GM19035 (cell line): ENCODE measurements at regions not wholly inside any gene's neighbourhood (a gene's known extent, or its start where the extent isn't known, plus 50 kb on each side); places are given as distances from the start of the nearest gene placed in this dataset.

ENCODE experiments used
- ATAC-seq: cut with Tn5 transposase; IDR thresholded peaks from one replicate; pipeline ENCODE4 v1.9.1; 2021; ENCODE audit not compliant: unreplicated experiment

GRCh38 chr11:19345848-19346681, 105.3 kb upstream of the E2F8 start:
- ATAC-seq = peak; percentile 41

- peak; percentile 34 for ATAC-seq
Observed at GRCh38 chr11:19345519-19345847, 104.7 kb upstream of the E2F8 start.

- ATAC-seq = peak; percentile 57
Observed at GRCh38 chr11:19344661-19345518, 104.1 kb upstream of the E2F8 start.

GRCh38 chr11:19342036-19342435, 101.3 kb upstream of the E2F8 start:
- ATAC-seq = no peak

DNA sequence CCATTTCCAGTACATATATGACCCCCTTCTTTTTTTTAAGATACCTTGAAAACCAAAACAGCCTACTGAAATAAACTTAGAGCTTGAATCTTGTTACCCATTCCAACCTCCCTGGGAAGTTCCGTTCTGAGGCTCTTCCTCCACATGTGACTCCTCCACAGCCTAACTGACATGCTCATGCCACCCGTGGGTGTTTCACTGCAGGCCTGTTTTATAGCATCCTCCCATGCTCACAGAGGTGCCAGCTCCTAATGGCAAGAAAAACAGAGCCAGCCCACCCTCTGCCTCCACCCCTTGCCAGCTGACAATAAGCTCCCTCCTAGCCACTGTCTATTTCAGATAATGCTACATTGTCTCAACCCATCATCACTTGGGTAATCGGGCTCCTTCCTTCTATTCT, 97.6 kb upstream of the E2F8 start:
- no peak for ATAC-seq

DNA sequence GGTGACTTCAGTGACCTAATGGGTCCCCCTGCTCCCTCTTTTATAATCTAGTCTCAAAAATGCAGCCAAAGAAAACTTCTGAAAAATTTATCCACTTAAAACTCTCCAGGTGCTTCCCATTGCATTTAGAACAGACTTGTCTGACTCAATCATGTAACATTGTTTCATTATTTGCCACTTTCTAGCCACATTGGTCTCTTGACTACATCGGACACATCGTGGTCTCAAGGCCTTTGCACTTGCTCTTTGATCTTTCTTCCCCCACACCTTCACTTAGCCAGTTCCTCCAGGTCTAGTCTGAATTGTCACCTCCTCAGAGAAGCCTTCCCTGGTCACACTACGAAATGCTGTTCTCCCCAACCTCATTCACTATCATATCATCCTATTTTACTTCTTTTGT, 97.0 kb upstream of the E2F8 start:
- ATAC-seq = no peak

DNA sequence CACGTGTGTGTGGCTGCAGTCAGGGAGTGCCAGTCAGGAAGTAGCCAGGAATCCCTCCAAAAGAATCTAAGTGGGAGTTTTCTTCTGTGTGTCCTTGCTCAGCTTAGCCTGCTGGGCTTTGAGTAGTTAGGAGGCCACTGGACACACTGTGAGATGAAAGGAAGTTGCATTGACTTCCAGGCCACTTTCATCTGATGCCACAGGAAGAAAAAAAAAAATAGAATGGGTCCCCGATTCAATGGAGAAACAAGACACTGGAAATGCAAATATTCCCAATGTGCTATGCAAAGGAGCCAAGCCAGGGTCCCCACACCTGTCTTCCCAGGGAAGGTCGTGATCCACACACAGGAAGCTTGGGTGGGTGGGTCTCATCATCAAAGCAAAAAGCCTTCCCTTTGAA, 95.6 kb upstream of the E2F8 start:
- ATAC-seq = no peak

DNA sequence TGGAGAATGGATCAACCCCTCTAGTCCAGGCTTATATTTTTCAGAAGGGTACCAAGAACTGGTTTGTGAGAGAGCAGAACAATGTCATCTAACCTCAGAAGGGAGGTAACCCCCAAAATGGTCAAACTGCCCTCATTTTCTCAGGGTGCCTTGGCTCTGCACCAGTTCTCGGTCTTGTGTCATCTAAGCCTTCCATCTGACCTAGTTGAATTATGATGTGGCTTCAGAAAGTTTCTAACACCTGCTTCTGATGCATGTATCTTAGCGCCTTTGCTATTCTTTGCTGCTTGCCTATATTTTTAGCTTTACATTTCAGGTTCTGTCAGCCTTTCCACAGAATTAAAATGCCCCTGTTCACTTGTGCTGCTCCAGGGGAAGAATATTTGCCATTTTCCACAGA, 91.7 kb upstream of the E2F8 start:
- ATAC-seq = peak; percentile 80

GRCh38 chr11:19330416-19330815, 89.7 kb upstream of the E2F8 start:
- no peak for ATAC-seq

- no peak for ATAC-seq
Observed at GRCh38 chr11:19329970-19330369, 89.2 kb upstream of the E2F8 start.

GRCh38 chr11:19328586-19329311, 88.0 kb upstream of the E2F8 start:
- ATAC-seq = no peak

DNA sequence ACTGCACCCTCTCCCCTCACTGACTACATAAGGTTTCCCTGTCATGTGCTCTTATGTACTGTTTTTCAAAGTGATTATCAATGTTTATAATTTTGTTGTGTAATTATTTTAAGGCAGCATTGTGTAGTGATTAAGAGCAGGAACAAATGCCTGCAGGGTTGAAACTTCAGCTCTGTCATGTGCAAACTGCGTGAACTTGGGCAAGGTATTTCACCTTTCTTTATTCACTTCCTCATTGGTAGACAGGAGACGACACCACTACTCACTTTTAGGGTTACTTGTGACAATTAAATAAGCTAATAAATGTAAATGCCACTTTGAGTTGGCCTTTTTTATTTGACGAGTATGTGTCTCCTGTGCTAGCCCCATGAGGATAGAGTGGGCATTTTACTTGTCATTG, 86.5 kb upstream of the E2F8 start:
- ATAC-seq = no peak

GRCh38 chr11:19326499-19326898, 85.8 kb upstream of the E2F8 start:
- no peak for ATAC-seq

GRCh38 chr11:19323502-19323901, 82.8 kb upstream of the E2F8 start:
- no peak for ATAC-seq

GRCh38 chr11:19321351-19321750, 80.6 kb upstream of the E2F8 start:
- no peak for ATAC-seq

- ATAC-seq = no peak
Observed at GRCh38 chr11:19320827-19321226, 80.1 kb upstream of the E2F8 start.

DNA sequence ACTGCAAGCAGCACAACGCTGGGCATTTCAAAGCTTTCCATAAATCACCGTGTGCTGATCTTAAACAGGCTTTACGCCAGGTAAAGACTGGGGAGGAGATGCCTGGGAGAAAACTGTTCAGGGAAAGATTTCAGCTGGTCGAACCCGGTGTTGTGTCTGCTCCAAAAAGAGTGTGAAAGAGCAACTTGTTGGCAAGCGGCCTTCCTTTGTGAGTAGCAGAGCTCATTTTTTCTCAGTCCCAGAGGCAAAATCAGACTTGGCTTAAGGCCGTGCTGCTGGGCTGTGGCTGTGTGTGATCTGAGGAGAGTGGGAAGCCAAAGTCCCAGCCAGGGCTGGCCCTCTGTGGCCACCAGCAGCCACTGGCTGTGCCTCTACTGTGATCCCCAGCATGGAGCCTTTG, 75.7 kb upstream of the E2F8 start:
- no peak for ATAC-seq

- no peak for ATAC-seq
Observed at GRCh38 chr11:19315511-19315910, 74.8 kb upstream of the E2F8 start.

DNA sequence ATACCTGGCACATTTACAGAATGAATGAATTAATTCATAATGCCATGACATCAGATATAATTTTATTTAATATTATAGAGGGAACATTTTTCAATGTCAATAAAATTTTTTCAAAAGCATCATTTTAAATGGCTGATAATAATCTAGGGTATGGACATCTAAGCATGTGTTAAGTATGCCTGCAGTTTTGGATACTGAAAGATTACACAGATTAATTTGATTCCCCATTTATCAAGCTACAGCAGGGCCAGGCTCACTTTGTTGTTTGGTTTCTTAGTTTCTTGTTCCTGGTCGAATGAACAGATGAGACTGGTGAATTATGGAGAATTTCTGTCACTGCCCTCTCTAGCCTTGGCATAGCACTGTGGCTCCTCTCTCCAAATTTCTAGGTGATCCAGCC, 72.4 kb upstream of the E2F8 start:
- no peak for ATAC-seq

- ATAC-seq = peak; percentile 70
Observed at GRCh38 chr11:19311308-19312030, 70.7 kb upstream of the E2F8 start.

- no peak for ATAC-seq
Observed at GRCh38 chr11:19307498-19307897, 66.8 kb upstream of the E2F8 start.
